Activated CD8-positive, alpha-beta T cell treated with anti-CD3 and anti-CD28 coated beads for 36 hours (primary cell): ENCODE measurements at regions not wholly inside any gene's neighbourhood (a gene's known extent, or its start where the extent isn't known, plus 50 kb on each side); places are given as distances from the start of the nearest gene placed in this dataset.

ENCODE experiments used
- ATAC-seq: fragments of 200-7000 bp; cut with Tn5 transposase; one replicate; pipeline ENCODE4 v1.10.0; 2021; ENCODE audit warnings: mild to moderate bottlenecking, moderate library complexity
- CTCF ChIA-PET: fragments of 350-600 bp; sonication (Branson Sonifier 250); formaldehyde crosslinking; loops from one replicate; lab custom pipeline; 2021; ENCODE audit warnings: antibody characterized with exemption; lab: Charles Lee
- POLR2A ChIA-PET: fragments of 350-600 bp; sonication (Branson Sonifier 250); formaldehyde crosslinking; loops from one replicate; lab custom pipeline; 2021; ENCODE audit warnings: antibody characterized with exemption; lab: Charles Lee
- DNase-seq: peaks from one replicate; pipeline ENCODE4 v3.0.0-alpha.2; 2020
- H3K27ac Mint-ChIP-seq: one replicate; pipeline ENCODE4 v1.8.0; 2021; ENCODE audit warnings: mild to moderate bottlenecking, mixed read lengths
- H3K27me3 Mint-ChIP-seq: one replicate; pipeline ENCODE4 v1.8.0; 2021; ENCODE audit warnings: mixed read lengths
- H3K36me3 Mint-ChIP-seq: one replicate; pipeline ENCODE4 v1.8.0; 2021; ENCODE audit warnings: low read depth, mixed read lengths
- H3K4me1 Mint-ChIP-seq: one replicate; pipeline ENCODE4 v1.8.0; 2021; ENCODE audit warnings: low read depth, mixed read lengths
- H3K4me3 Mint-ChIP-seq: one replicate; pipeline ENCODE4 v1.8.0; 2021; ENCODE audit warnings: mild to moderate bottlenecking, moderate library complexity, mixed read lengths
- H3K9me3 Mint-ChIP-seq: one replicate; pipeline ENCODE4 v1.8.0; 2021; ENCODE audit warnings: mixed read lengths
- intact Hi-C: fragments of 100-400 bp; cut with micrococcal nuclease; formaldehyde crosslinking; loops from one replicate; pipeline ENCODE4 v1.10.0; 2022
- TF ChIP-seq, protein P1 (sequence below): fragments of 200-600 bp; IDR thresholded peaks from one replicate; pipeline ENCODE4 v1.8.0; 2022; ENCODE audit warnings: antibody characterized with exemption, mild to moderate bottlenecking

DNA sequence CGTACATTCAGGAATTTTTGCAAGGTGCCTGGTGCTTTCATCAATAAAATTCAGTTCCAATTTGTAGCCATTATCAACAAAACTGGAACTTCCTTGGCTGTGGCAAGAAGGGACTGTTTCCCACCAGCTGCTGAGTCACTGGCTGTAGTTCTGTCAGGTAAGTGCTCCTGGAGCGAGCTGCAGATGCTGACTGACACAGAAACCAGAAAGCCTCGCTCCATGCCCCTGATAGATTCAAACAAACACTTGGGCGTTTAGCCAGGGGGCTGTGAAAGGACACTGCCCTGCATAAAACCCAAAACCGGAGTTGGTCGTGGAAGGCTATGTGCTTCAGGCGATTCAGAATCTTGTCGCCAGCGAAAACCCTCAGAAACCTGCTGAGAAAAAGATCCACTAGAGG is 188.4 kb upstream of the FAM9B start:
- ATAC-seq (no peak), DNase-seq (no peak)
- H3K36me3 Mint-ChIP-seq: no peaks in the 10 kb centered on the region
- no peaks in the 10 kb centered on the region for H3K27me3 Mint-ChIP-seq
- peaks cover 3% of the 10 kb centered on the region for H3K9me3 Mint-ChIP-seq
- no peak overlapping the region for H3K27ac Mint-ChIP-seq
- TF ChIP-seq, protein P1, sequence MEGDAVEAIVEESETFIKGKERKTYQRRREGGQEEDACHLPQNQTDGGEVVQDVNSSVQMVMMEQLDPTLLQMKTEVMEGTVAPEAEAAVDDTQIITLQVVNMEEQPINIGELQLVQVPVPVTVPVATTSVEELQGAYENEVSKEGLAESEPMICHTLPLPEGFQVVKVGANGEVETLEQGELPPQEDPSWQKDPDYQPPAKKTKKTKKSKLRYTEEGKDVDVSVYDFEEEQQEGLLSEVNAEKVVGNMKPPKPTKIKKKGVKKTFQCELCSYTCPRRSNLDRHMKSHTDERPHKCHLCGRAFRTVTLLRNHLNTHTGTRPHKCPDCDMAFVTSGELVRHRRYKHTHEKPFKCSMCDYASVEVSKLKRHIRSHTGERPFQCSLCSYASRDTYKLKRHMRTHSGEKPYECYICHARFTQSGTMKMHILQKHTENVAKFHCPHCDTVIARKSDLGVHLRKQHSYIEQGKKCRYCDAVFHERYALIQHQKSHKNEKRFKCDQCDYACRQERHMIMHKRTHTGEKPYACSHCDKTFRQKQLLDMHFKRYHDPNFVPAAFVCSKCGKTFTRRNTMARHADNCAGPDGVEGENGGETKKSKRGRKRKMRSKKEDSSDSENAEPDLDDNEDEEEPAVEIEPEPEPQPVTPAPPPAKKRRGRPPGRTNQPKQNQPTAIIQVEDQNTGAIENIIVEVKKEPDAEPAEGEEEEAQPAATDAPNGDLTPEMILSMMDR: no peak
- POLR2A ChIA-PET: no interaction called here
- intact Hi-C loops: no loop called here
- H3K4me1 Mint-ChIP-seq: peaks cover 2% of the 10 kb centered on the region
- H3K4me3 Mint-ChIP-seq: no peak overlapping the region
- CTCF ChIA-PET: no interaction called here

DNA sequence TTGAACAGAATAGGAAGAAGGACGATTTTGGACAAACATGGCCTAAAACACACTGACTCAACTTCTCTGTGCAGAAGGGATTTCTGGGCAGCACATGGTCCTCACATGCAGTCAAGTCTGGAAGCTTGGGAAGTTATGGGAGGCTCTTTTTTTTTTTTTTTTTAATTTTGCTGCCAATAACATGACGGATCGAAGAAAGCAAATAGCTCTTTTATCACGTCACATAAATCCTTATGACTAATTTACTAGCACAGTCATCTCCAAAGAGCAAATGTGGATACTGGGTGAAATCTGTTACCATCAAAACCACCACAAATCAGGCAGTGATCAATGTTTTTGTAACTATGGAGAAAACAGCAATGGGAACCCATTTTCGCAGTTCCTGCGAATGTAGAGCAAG is 193.3 kb upstream of the FAM9B start:
- TF ChIP-seq, protein P1: no peak
- peaks cover 5% of the 10 kb centered on the region for H3K4me1 Mint-ChIP-seq
- H3K27me3 Mint-ChIP-seq: no peaks in the 10 kb centered on the region
- intact Hi-C loops: no loop called here
- DNase-seq (no peak), ATAC-seq (no peak)
- H3K27ac Mint-ChIP-seq: no peak overlapping the region
- CTCF ChIA-PET: no interaction called here
- H3K9me3 Mint-ChIP-seq: peaks cover 3% of the 10 kb centered on the region
- POLR2A ChIA-PET: no interaction called here
- H3K4me3 Mint-ChIP-seq: no peak overlapping the region
- no peaks in the 10 kb centered on the region for H3K36me3 Mint-ChIP-seq

DNA sequence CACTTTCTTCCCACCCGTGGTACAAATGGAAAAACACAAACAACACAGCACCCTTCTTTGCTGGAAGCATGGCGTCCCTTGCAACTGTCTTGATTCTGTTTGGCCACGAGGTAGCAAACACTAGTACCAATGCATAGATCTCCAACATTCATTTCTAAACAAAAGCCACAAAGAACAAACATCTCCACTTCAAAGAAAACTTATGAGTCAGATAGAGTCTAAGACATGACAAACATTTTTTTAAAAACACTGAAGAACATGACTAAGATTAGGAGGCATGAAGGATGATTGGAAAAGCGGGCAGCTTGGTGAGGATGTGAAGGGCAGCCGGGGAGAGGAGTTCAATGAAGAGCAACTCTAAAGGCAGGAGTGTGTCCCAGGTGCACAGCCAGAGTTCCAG is 197.6 kb upstream of the FAM9B start:
- no peak for DNase-seq
- Mint-ChIP-seq H3K4me1 (peaks cover 5% of the 10 kb centered on the region), H3K36me3 (no peaks in the 10 kb centered on the region), H3K27ac (no peak overlapping the region), H3K4me3 (no peak overlapping the region), H3K27me3 (no peaks in the 10 kb centered on the region), H3K9me3 (no peaks in the 10 kb centered on the region)
- CTCF ChIA-PET: no interaction called here
- POLR2A ChIA-PET: no interaction called here
- intact Hi-C loops: no loop called here
- TF ChIP-seq, protein P1: no peak
- ATAC-seq: no peak

DNA sequence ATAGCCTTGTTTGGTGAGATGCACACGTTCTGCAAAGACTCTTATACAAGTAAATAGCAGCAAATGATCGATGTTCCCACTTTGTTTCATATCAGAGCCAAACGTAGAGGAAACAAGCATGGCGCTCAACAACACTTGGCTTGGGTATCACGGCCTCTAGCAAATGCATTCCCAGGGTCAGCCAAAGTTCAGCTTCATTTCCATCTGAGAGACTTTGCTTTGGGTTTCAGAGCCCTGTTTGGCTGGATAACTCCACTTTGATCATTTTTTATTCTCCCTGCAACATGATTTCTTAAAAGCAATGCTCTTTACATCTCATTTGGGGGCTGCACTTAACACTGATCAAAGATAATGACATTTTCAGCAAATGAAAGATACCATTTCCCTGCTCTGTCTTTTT is 199.2 kb upstream of the FAM9B start:
- DNase-seq (no peak), ATAC-seq (no peak)
- ChIA-PET POLR2A (no interaction called here), CTCF (no interaction called here)
- TF ChIP-seq, protein P1: no peak
- Mint-ChIP-seq H3K27me3 (no peaks in the 10 kb centered on the region), H3K4me3 (no peak overlapping the region), H3K9me3 (no peaks in the 10 kb centered on the region), H3K27ac (no peak overlapping the region), H3K36me3 (no peaks in the 10 kb centered on the region), H3K4me1 (peaks cover 5% of the 10 kb centered on the region)
- intact Hi-C loops: no loop called here

DNA sequence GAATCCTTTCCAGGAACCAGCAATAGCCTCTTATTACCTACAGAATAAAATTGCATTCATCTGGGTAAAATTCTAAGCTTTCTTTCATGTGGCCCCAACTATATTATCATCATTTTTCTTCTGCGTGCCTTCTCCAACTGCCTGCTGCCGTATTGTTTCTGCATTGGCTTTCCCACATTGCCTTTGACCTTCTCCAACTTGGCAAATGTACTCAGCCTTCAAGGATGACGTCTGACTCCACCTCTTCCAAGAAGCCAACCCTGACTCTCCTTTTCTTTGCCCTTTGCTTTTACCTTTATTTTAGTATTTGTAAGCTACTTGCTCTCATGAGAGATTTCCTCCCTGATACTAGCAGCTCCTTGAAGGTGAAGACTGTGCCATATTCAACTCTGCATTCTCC is 200.4 kb upstream of the FAM9B start:
- H3K9me3 Mint-ChIP-seq: no peaks in the 10 kb centered on the region
- ATAC-seq (no peak), DNase-seq (no peak)
- intact Hi-C loops: no loop called here
- ChIA-PET POLR2A (no interaction called here), CTCF (no interaction called here)
- H3K4me1 Mint-ChIP-seq: peaks cover 5% of the 10 kb centered on the region
- TF ChIP-seq, protein P1: no peak
- no peaks in the 10 kb centered on the region for H3K27me3 Mint-ChIP-seq
- H3K27ac Mint-ChIP-seq: no peak overlapping the region
- no peak overlapping the region for H3K4me3 Mint-ChIP-seq
- no peaks in the 10 kb centered on the region for H3K36me3 Mint-ChIP-seq
